HepG2 (cell line): ENCODE measurements at regions not wholly inside any gene's neighbourhood (a gene's known extent, or its start where the extent isn't known, plus 50 kb on each side); places are given as distances from the start of the nearest gene placed in this dataset.

ENCODE experiments used
- AFF4 ChIP-seq: sonication (generic); formaldehyde crosslinking; IDR thresholded peaks from 2 replicates; pipeline ENCODE4 v1.4.0; 2020; ENCODE audit warnings: missing genetic modification reagents
- GZF1 ChIP-seq: sonication (generic); formaldehyde crosslinking; IDR thresholded peaks from 2 replicates; pipeline ENCODE4 v1.5.1; 2020; ENCODE audit warnings: mild to moderate bottlenecking, missing genetic modification reagents
- HHEX ChIP-seq: IDR thresholded peaks from 2 replicates; pipeline ENCODE4 v1.6.1; 2016; ENCODE audit warnings: control low read depth
- KLF12 ChIP-seq: sonication (generic); formaldehyde crosslinking; IDR thresholded peaks from 2 replicates; pipeline ENCODE4 v1.4.0; 2020; ENCODE audit warnings: missing genetic modification reagents, borderline replicate concordance
- NKX3-1 ChIP-seq: sonication (generic); formaldehyde crosslinking; IDR thresholded peaks from 2 replicates; pipeline ENCODE4 v1.5.0; 2020; ENCODE audit warnings: missing genetic modification reagents
- SIN3A ChIP-seq: IDR thresholded peaks from 2 replicates; pipeline ENCODE4 v1.6.1; 2011; ENCODE audit warnings: low read depth, mild to moderate bottlenecking, control low read depth, low read length, borderline replicate concordance
- ZBED4 ChIP-seq: sonication (generic); formaldehyde crosslinking; IDR thresholded peaks from 2 replicates; pipeline ENCODE4 v1.4.0; 2020; ENCODE audit warnings: missing genetic modification reagents, borderline replicate concordance
- ZBTB39 ChIP-seq: sonication (generic); formaldehyde crosslinking; IDR thresholded peaks from 2 replicates; pipeline ENCODE4 v1.5.0; 2020; ENCODE audit warnings: missing genetic modification reagents
- ZNF142 ChIP-seq: sonication (generic); formaldehyde crosslinking; IDR thresholded peaks from 2 replicates; pipeline ENCODE4 v1.4.0; 2020; ENCODE audit warnings: missing genetic modification reagents
- ZNF225 ChIP-seq: sonication (generic); formaldehyde crosslinking; IDR thresholded peaks from 2 replicates; pipeline ENCODE4 v1.4.0; 2020; ENCODE audit warnings: mild to moderate bottlenecking, missing genetic modification reagents
- ZNF670 ChIP-seq: sonication (generic); formaldehyde crosslinking; IDR thresholded peaks from 2 replicates; pipeline ENCODE4 v1.8.0; 2022; ENCODE audit warnings: mild to moderate bottlenecking, missing genetic modification reagents, borderline replicate concordance
- ZNF709 ChIP-seq: sonication (generic); formaldehyde crosslinking; IDR thresholded peaks from 2 replicates; pipeline ENCODE4 v1.5.0; 2020; ENCODE audit warnings: mild to moderate bottlenecking, missing genetic modification reagents

GRCh38 chr20:50242863-50243609 lies 52.4 kb downstream of the CEBPB start (continued):
- no peak for TF ChIP-seq AFF4 (CRISPR knock-in tag)
- no peak; the same call in 1 of the 2 replicates for TF ChIP-seq HHEX (CRISPR knock-in tag)
- peak; percentile 74; the same call in 1 of the 2 replicates for TF ChIP-seq GZF1 (CRISPR knock-in tag)
- peak; percentile 97 for TF ChIP-seq ZNF670 (CRISPR knock-in tag)
- TF ChIP-seq KLF12 (CRISPR knock-in tag): peak; percentile 78; the same call in 1 of the 2 replicates
- no peak for TF ChIP-seq NKX3-1
- TF ChIP-seq ZBED4 (CRISPR knock-in tag): peak; percentile 84; the same call in 1 of the 2 replicates
- TF ChIP-seq SIN3A: no peak
- TF ChIP-seq ZNF142 (CRISPR knock-in tag): peak; percentile 74; the same call in 1 of the 2 replicates
- no peak; the same call in 1 of the 2 replicates for TF ChIP-seq ZNF709 (CRISPR knock-in tag)
- no peak for TF ChIP-seq ZBTB39 (CRISPR knock-in tag)
- TF ChIP-seq ZNF225 (CRISPR knock-in tag): peak; percentile 66; the same call in 1 of the 2 replicates
